ENCODE measurements at regions not wholly inside any gene's neighbourhood (a gene's known extent, or its start where the extent isn't known, plus 50 kb on each side); places are given as distances from the start of the nearest gene placed in this dataset.
"Not testable (repeated sequence)": the region's sequence is repeated elsewhere in the genome, so short reads cannot be mapped to it uniquely, and the experiment has no call there.

GRCh38 chr10:20614911-20615310 is 282.2 kb downstream of the NEBL start:
- no peak for FAIRE-seq

GRCh38 chr10:20608503-20608902 is 288.6 kb downstream of the NEBL start:
- no peak for FAIRE-seq

GRCh38 chr10:20606985-20607384 is 290.1 kb downstream of the NEBL start:
- no peak for FAIRE-seq

GRCh38 chr10:20601941-20602461 is 295.1 kb downstream of the NEBL start:
- FAIRE-seq, result no peak

GRCh38 chr10:20598590-20598989 is 298.5 kb downstream of the NEBL start:
- FAIRE-seq, result no peak

GRCh38 chr10:20596911-20597310 is 300.2 kb downstream of the NEBL start:
- no peak for FAIRE-seq

GRCh38 chr10:20596065-20596755 is 300.9 kb downstream of the NEBL start:
- FAIRE-seq, result no peak

GRCh38 chr10:20593649-20594048 is 303.5 kb downstream of the NEBL start:
- no peak for FAIRE-seq

GRCh38 chr10:20582041-20582440 is 315.1 kb downstream of the NEBL start:
- FAIRE-seq, result no peak

- FAIRE-seq, result no peak
Observed at GRCh38 chr10:20573924-20574323, 323.2 kb downstream of the NEBL start.

GRCh38 chr10:20555990-20556389 is 341.1 kb downstream of the NEBL start:
- not testable (repeated sequence) for FAIRE-seq

GRCh38 chr10:20552382-20552781 is 344.7 kb downstream of the NEBL start:
- no peak for FAIRE-seq

- no peak for FAIRE-seq
Observed at GRCh38 chr10:20551761-20552160, 345.4 kb downstream of the NEBL start.

- FAIRE-seq, result no peak
Observed at GRCh38 chr10:20535897-20536881, 360.9 kb downstream of the NEBL start.

- not testable (repeated sequence) for FAIRE-seq
Observed at GRCh38 chr10:20531241-20531883, 365.7 kb downstream of the NEBL start.

GRCh38 chr10:20521186-20521585 is 375.9 kb downstream of the NEBL start:
- no peak for FAIRE-seq

- no peak for FAIRE-seq
Observed at GRCh38 chr10:20515654-20516053, 381.5 kb downstream of the NEBL start.

GRCh38 chr10:20512631-20513030 is 384.5 kb downstream of the NEBL start:
- no peak for FAIRE-seq

- FAIRE-seq, result no peak
Observed at GRCh38 chr10:20508921-20509320, 388.2 kb downstream of the NEBL start.

- FAIRE-seq, result no peak
Observed at GRCh38 chr10:20502903-20503585, 394.1 kb downstream of the NEBL start.

GRCh38 chr10:20494474-20494873 is 402.6 kb downstream of the NEBL start:
- no peak for FAIRE-seq

- no peak for FAIRE-seq
Observed at GRCh38 chr10:20492447-20492846, 404.7 kb downstream of the NEBL start.

- FAIRE-seq, result no peak
Observed at GRCh38 chr10:20489961-20490360, 407.1 kb downstream of the NEBL start.
